Renal pelvis (tissue), 1 donor: ENCODE measurements at regions not wholly inside any gene's neighbourhood (a gene's known extent, or its start where the extent isn't known, plus 50 kb on each side); places are given as distances from the start of the nearest gene placed in this dataset.
"Not testable (repeated sequence)": the region's sequence is repeated elsewhere in the genome, so short reads cannot be mapped to it uniquely, and the experiment has no call there.

Source experiments
- DNase-seq: peaks from one replicate; pipeline ENCODE4 v3.0.0-alpha.2; 2013

GRCh38 chr5:154653418-154653763 is 101.8 kb upstream of the LARP1 start:
- DNase-seq: no peak

DNA sequence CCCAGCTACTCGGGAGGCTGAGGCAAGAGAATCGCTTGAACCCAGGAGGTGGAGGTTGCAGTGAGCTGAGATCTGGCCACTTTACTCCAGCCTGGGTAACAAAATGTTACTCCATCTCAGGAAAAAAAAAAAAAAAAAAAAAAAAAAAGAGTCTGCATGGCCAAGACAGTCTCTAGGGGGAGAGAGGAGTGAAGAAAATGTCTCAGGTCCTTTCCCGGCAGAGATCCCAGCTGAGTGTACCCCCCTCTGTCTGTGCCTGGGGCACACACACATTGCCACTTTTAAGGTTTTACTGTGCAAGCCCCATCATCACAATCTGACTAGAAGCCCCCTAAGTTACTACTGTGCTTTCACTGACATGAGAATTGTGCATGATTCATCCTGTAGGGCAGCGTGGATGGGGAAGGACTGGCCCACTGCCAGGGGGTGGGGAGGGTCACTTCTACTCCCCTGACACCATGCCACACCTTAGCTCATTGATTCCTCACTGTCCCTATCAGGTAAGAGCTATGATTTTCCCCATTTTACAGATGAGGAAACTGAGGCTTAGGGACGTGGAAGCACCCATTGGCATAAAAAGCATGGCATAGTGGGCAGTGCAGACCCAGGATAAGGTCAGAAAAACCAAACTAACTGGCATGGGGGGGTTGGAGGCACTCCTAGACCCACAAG is 102.3 kb upstream of the LARP1 start:
- DNase-seq: no peak

DNA sequence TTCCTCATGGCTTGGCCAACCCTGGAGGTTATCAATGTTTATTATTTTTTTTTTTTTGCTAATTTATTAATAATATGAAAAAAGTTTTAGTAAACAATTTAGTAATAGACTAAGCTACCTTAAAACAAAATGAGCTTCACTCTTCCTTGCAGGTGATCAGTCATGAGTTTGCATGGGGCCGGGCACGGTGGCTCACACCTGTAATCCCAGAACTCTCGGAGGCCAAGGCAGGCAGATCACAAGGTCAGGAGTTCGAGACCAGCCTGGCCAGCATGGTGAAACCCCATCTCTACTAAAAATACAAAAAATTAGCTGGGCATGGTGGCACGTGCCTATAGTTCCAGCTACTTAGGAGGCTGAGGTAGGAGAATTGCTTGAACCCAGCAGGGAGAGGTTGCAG is 103.4 kb upstream of the LARP1 start:
- not testable (repeated sequence) for DNase-seq

GRCh38 chr5:154648706-154649105 is 106.5 kb upstream of the LARP1 start:
- no peak for DNase-seq

GRCh38 chr5:154648229-154648628 is 106.9 kb upstream of the LARP1 start:
- DNase-seq: no peak

DNA sequence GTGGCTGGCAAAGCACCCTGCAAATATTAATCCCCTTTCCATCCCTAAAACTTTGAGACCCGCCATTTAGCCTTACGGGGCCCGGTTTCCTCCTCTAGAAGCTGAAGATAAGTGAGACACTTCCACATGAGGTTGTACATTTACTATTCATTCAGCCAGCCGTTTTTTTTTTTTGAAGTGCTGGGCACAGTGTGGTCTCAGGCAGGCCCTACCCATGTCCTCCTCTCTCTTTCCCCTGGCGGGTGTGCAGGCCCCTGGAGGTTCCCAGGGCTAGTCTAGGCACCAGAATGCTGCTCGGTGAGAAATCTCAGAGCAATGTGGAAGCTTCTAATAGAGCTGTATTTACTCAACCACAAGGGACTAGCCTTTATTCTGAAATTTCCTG is 107.4 kb upstream of the LARP1 start:
- no peak for DNase-seq

- no peak for DNase-seq
These were observed 107.9 kb upstream of the LARP1 start for GRCh38 chr5:154647114-154647760.

DNA sequence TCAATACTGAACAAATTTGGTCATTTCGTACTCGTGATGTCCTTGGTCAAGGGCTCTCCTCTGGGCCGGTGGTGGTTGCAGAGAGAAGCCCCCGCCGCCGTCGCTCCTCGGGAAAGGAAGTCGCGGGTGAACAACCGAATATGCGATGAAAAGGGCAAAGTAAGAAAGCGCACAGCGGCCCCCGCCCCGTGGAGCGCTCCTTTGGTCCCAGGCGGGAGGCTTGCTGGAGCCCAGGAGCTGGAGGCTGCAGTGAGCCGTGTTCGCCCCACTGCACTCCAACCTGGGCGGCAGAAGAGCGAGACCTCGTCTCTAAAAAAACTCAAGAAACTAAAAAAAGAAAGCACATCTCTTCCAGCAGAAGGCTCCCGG is 108.4 kb upstream of the LARP1 start:
- DNase-seq: no peak

DNA sequence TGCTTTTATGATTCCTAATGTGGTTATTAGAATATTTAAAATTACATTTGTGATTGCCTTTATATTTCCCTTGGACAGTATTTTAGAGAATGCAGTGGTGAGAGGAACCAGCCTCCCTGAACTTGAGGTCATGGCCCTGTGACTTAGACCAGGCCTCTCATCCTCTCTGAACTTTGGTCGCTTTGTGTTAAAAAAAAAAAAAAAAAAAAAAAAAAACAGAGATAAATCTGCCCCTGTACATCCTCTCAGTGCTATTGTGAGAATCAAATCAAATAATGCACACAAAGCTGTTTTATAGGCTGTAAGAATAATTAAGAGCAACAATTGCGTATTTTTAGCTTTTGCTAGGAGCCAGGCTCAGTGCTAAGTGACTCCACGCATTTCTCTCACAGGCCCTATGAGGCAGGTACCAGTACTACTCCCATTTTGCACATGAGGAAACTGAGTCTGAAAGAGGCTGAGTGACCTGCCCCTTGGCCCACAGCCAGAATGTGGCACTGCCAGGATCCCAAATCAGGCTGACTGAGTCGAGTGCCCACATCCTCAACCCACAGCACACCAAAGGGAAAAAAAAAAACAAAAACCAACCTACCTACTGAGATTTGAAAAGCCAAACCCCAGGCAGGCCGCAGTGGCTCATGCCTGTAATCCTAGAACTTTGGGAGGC is 110.3 kb upstream of the LARP1 start:
- DNase-seq: no peak

- no peak for DNase-seq
These were observed 112.5 kb upstream of the LARP1 start for GRCh38 chr5:154642499-154643245.

GRCh38 chr5:154640213-154640831 is 114.9 kb upstream of the LARP1 start:
- not testable (repeated sequence) for DNase-seq

GRCh38 chr5:154636786-154637185 is 118.4 kb upstream of the LARP1 start:
- DNase-seq: not testable (repeated sequence)

DNA sequence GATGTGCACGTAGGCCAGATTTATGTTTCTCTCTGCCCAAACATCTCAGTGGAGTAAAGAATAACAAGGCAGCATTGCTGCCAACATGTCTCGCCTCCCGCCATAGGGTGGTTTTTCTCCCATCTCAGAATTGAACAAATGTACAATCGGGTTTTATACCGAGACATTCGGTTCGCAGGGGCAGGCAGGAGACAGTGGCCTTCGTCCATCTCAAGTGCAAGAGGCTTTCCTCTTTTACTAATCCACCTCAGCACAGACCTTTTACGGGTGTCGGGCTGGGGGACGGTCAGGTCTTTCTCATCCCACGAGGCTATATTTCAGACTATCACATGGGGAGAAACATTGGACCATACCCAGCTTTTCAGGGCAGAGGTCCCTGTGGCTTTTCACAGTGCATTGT is 118.9 kb upstream of the LARP1 start:
- not testable (repeated sequence) for DNase-seq

DNA sequence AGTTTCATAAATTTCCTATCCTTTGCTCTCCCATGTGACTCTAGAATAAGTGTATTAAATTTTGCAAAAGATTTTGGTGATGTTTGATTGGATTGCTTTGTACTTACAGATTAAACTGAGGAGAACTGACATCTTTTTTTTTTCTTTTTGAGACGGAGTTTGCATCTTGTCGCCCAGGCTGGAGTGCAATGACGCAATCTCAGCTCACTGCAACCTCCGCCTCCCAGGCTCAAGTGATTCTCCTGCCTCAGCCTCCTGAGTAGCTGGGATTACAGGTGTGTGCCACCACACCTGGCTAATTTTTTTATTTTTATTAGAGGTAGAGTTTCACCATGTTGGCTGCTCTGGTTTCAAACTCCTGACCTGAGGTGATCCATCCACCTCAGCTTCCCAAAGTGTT is 121.4 kb upstream of the LARP1 start:
- DNase-seq: not testable (repeated sequence)

GRCh38 chr5:154631141-154631540 is 124.0 kb upstream of the LARP1 start:
- DNase-seq: no peak

GRCh38 chr5:154630410-154630809 is 124.8 kb upstream of the LARP1 start:
- no peak for DNase-seq

- DNase-seq: no peak
These were observed 126.5 kb upstream of the LARP1 start for GRCh38 chr5:154628685-154629084.

DNA sequence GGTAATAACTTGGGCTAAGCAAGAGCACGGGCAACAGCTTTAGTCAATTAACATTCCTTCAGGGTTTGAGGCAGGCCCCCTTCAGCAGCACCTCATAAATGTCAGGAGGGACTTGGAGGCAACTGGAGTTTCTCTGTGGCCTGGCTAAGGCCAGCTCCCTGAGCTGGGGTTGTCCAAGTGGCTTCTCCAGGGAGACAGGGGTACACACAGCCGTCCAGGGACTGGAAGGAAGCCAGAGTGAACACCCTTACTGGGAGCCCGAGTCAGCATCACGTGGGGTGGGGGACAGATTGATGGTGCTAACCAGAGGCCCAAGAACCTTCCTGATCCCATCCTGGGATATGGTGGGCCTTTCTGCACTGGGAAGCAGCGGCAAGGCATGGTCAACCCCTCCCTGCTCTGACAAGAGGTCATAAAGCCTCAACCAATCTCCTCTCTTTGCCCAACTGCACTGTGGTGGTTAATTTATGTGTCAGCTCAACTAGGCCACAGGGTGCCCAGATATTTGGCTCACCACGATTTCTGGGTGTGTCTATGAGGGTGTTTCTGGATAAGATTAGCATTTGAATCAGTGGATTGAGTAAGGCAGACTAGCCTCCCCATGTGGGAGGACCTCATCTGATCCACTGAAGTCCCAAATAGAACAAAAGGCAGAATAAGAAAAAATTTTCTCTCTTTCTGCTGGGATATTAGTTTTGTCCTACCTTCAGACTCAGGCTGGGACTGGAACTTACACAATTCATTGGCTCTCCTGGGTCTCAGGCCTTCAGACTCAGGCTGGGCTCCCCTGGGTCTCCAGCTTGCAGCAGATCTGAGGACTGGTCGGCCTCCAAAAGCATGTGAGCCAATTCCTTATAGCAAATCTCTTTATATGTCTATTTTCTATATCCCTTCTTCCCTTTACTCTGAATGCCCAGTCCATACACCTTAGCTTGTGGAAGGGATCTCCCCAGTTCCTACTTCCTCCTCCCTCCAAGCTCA is 127.2 kb upstream of the LARP1 start:
- no peak for DNase-seq

DNA sequence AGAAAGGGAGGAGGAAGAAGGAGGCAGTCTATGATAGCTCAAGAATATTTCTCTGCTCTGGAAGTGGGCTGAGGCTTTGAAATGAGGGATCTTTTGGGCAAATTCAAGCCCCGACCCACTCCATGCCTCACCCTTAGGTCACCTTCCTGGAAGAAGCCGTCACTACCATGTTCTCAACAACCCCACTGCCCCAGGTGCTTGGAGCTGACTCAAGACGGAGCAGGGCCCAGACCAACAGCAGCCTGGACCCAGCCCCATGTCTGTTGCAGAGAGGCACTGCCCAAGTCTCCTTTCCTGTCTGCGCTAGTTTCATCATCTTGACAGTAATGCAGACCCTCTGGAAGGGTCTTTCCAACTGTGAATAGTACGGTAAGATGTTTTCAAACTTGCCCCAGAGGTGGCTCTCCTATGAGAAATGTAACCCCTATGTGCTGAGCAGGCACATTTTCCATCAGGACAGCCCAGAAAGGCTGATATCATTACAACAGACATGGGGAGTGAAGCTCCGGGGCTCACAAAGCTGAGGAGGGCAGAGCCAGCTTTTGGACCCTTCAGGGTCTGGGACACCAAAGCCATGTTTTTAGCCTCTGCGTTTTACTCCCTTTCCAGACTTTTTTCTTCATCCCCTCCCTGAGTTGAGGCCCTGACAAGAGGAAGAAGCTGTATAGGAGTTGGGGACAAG is 128.2 kb upstream of the LARP1 start:
- no peak for DNase-seq

GRCh38 chr5:154625031-154625430 is 130.1 kb upstream of the LARP1 start:
- no peak for DNase-seq

DNA sequence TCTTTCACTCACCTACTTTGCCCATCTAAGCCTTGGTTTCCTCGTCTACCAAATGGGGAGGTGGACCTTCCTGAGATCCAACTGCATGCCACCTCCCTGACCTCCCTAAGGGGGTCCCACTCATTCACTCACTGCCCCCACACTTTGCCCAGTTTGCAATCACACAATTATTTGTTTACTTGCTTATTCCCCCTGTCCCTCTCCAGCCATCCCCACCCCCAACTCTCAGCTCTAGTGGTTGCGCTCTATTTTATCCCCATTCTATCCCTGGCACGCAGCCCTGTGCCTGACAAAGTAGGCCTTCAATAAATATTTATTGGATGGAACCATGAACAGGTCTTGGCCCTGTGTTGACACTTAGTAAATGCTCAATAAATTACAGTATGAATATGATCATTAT is 130.8 kb upstream of the LARP1 start:
- DNase-seq: no peak
